ENCODE measurements at regions not wholly inside any gene's neighbourhood (a gene's known extent, or its start where the extent isn't known, plus 50 kb on each side); places are given as distances from the start of the nearest gene placed in this dataset.
A peak's percentile ranks its signal among the peaks of the same experiment; 100 is the strongest.

GRCh38 chrX:78506248-78506647 lies 152.9 kb downstream of the RTL3 start (continued):
- TF ChIP-seq PRDM15 (CRISPR knock-in tag; IDR thresholded peaks at IDR 0.05), result no peak
- TF ChIP-seq ZBTB40 (IDR thresholded peaks at IDR 0.05; ENCODE audit: borderline replicate concordance), result no peak
- TF ChIP-seq FOXM1 (IDR thresholded peaks at IDR 0.05; ENCODE audit: low read depth, low read length), result peak; percentile 40; the same call in 1 of the 2 replicates

- Histone ChIP-seq H3K9ac (ENCODE audit: control insufficient read depth, insufficient read depth, low read length) (no peak overlapping the region), H4K20me1 (ENCODE audit: control insufficient read depth, insufficient read depth) (no peaks in the 10 kb centered on the region), H3K4me1 (ENCODE audit: control insufficient read depth, insufficient read depth, low read length) (no peaks in the 10 kb centered on the region), H2AFZ (ENCODE audit: control insufficient read depth, low read depth, low read length) (no peak overlapping the region), H3K27me3 (replicated peaks in 1 of 2; ENCODE audit: control insufficient read depth in 2 of 2, insufficient read depth in 2 of 2, low read length in 1 of 2) (no peaks in the 10 kb centered on the region), H3K4me3 (no peak overlapping the region), H3K79me2 (ENCODE audit: control insufficient read depth, insufficient read depth, low read length) (no peaks in the 10 kb centered on the region), H3K9me3 (replicated peaks; ENCODE audit: control insufficient read depth, insufficient read depth, low read length) (no peaks in the 10 kb centered on the region; the same call in 2 of the 3 replicates), H3K4me2 (ENCODE audit: control insufficient read depth, insufficient read depth) (no peak overlapping the region), H3K27ac (ENCODE audit: control insufficient read depth, insufficient read depth) (no peak overlapping the region), H3K36me3 (ENCODE audit: control insufficient read depth in 2 of 2, insufficient read depth in 2 of 2, low read length in 1 of 2) (no peaks in the 10 kb centered on the region)
- POLR2A ChIA-PET, result no interaction called here
- RAD21 ChIA-PET (ENCODE audit: unreplicated experiment), result no interaction called here
- WGBS (ENCODE audit: insufficient coverage, insufficient replicate concordance, low lambda C conversion rate, missing lambda C conversion rate), result 38% methylated on average over 2 of the region's 2 CpGs
- intact Hi-C loops (cut with micrococcal nuclease; ENCODE audit: unreplicated experiment) (no loop called here), in situ Hi-C loops (cut with MboI) (no loop called here)
- SMC1A ChIA-PET (ENCODE audit: uncharacterized antibody, unreplicated experiment), result no interaction called here
- CTCF ChIA-PET, result interaction anchor here (0.9 to 1.5 kb wide), 2 partner anchors 9 to 13 kb away, joined by 3 read pairs; no protein-coding TSS in a partner anchor
- DNase-seq (ENCODE audit: low read depth, low spot score) (no peak), FAIRE-seq (no peak), ATAC-seq (no peak)
- BruUV-seq (replicated peaks), result no TSS peak
- TF ChIP-seq SUPT20H (IDR thresholded peaks at IDR 0.05; ENCODE audit: borderline replicate concordance, control insufficient read depth, low read depth, low read length) (no peak), SRF (IDR thresholded peaks at IDR 0.05; ENCODE audit: low read depth in 2 of 2, low read length in 2 of 2) (no peak), ESRRA (IDR thresholded peaks at IDR 0.05; ENCODE audit: low read length) (no peak), ZZZ3 (IDR thresholded peaks at IDR 0.05; ENCODE audit: control insufficient read depth, insufficient read length, low read depth) (no peak), KAT2A (conservative IDR thresholded peaks at IDR 0.05; ENCODE audit: control insufficient read depth, low read depth, low read length) (no peak), TCF12 (IDR thresholded peaks at IDR 0.05; ENCODE audit: low read depth, low read length) (no peak), WRNIP1 (IDR thresholded peaks at IDR 0.05; ENCODE audit: borderline replicate concordance, low read depth, low read length) (no peak), PBX3 (IDR thresholded peaks at IDR 0.05; ENCODE audit: insufficient replicate concordance, low read depth, low read length) (no peak), ZNF24 (IDR thresholded peaks at IDR 0.05) (no peak), RCOR1 (conservative IDR thresholded peaks at IDR 0.05; ENCODE audit: low read depth, low read length) (no peak), SPI1 (IDR thresholded peaks at IDR 0.05; ENCODE audit: borderline replicate concordance, insufficient read depth, low read depth, low read length) (no peak), NR2C2 (IDR thresholded peaks at IDR 0.05; ENCODE audit: borderline replicate concordance, control insufficient read depth, insufficient read length, low read depth) (no peak)
These were observed 162.6 kb downstream of the RTL3 start for GRCh38 chrX:78496483-78496882.
